ENCODE measurements at regions not wholly inside any gene's neighbourhood (a gene's known extent, or its start where the extent isn't known, plus 50 kb on each side); places are given as distances from the start of the nearest gene placed in this dataset.
A peak's percentile ranks its signal among the peaks of the same experiment; 100 is the strongest.

GRCh38 chr16:72362476-72362875 lies 190.5 kb upstream of the PMFBP1 start:
- Mint-ChIP-seq H3K9me3 (peaks cover 11% of the 10 kb centered on the region), H3K36me3 (ENCODE audit: low read depth) (peaks cover 22% of the 10 kb centered on the region), H3K27me3 (ENCODE audit: low read depth) (no peaks in the 10 kb centered on the region), H3K4me1 (no peaks in the 10 kb centered on the region), H3K4me3 (no peak overlapping the region), H3K27ac (peak overlapping the region in 1 of 3 experiments; percentile 53)
- no peak for TF ChIP-seq CTCF (IDR thresholded peaks at IDR 0.05; ENCODE audit: unreplicated experiment in 3 of 3)

- Mint-ChIP-seq H3K4me1 (no peaks in the 10 kb centered on the region), H3K36me3 (ENCODE audit: low read depth) (peaks cover 6% of the 10 kb centered on the region), H3K4me3 (no peak overlapping the region), H3K27ac (peak overlapping the region in 1 of 3 experiments; percentile 71), H3K27me3 (ENCODE audit: low read depth) (no peaks in the 10 kb centered on the region), H3K9me3 (no peaks in the 10 kb centered on the region)
- TF ChIP-seq CTCF (IDR thresholded peaks at IDR 0.05; ENCODE audit: unreplicated experiment in 3 of 3), result no peak
Measured at GRCh38 chr16:72357910-72358309, 186.0 kb upstream of the PMFBP1 start.

- Mint-ChIP-seq H3K27me3 (ENCODE audit: low read depth) (no peaks in the 10 kb centered on the region), H3K36me3 (ENCODE audit: low read depth) (peaks cover 4% of the 10 kb centered on the region), H3K9me3 (no peaks in the 10 kb centered on the region), H3K4me1 (no peaks in the 10 kb centered on the region), H3K4me3 (no peak overlapping the region), H3K27ac (no peak overlapping the region)
- TF ChIP-seq CTCF (IDR thresholded peaks at IDR 0.05; ENCODE audit: unreplicated experiment in 3 of 3), result no peak
Measured at GRCh38 chr16:72355561-72355960, 183.6 kb upstream of the PMFBP1 start.

GRCh38 chr16:72349719-72350118 lies 177.8 kb upstream of the PMFBP1 start:
- no peaks in the 10 kb centered on the region for H3K27me3 Mint-ChIP-seq (ENCODE audit: low read depth)
- no peaks in the 10 kb centered on the region for H3K4me1 Mint-ChIP-seq
- no peak overlapping the region for H3K27ac Mint-ChIP-seq
- H3K36me3 Mint-ChIP-seq (ENCODE audit: low read depth), result peaks cover 10% of the 10 kb centered on the region
- no peak overlapping the region for H3K4me3 Mint-ChIP-seq
- H3K9me3 Mint-ChIP-seq, result no peaks in the 10 kb centered on the region
- TF ChIP-seq CTCF (IDR thresholded peaks at IDR 0.05; ENCODE audit: unreplicated experiment in 3 of 3), result no peak

GRCh38 chr16:72332926-72333325 lies 161.0 kb upstream of the PMFBP1 start:
- Mint-ChIP-seq H3K27ac (no peak overlapping the region), H3K36me3 (ENCODE audit: low read depth) (peaks cover 49% of the 10 kb centered on the region), H3K4me1 (no peaks in the 10 kb centered on the region), H3K9me3 (peaks cover 40% of the 10 kb centered on the region), H3K4me3 (no peak overlapping the region), H3K27me3 (ENCODE audit: low read depth) (no peaks in the 10 kb centered on the region)
- TF ChIP-seq CTCF (IDR thresholded peaks at IDR 0.05; ENCODE audit: unreplicated experiment in 3 of 3), result no peak

- no peak overlapping the region for H3K4me3 Mint-ChIP-seq
- no peaks in the 10 kb centered on the region for H3K27me3 Mint-ChIP-seq (ENCODE audit: low read depth)
- H3K9me3 Mint-ChIP-seq, result peaks cover 52% of the 10 kb centered on the region
- TF ChIP-seq CTCF (IDR thresholded peaks at IDR 0.05; ENCODE audit: unreplicated experiment in 3 of 3), result no peak
- no peak overlapping the region for H3K27ac Mint-ChIP-seq
- H3K36me3 Mint-ChIP-seq (ENCODE audit: low read depth), result peaks cover 71% of the 10 kb centered on the region
- no peaks in the 10 kb centered on the region for H3K4me1 Mint-ChIP-seq
Measured at GRCh38 chr16:72324578-72324977, 152.6 kb upstream of the PMFBP1 start.

All from nephron (organoid).